ENCODE measurements at regions not wholly inside any gene's neighbourhood (a gene's known extent, or its start where the extent isn't known, plus 50 kb on each side); places are given as distances from the start of the nearest gene placed in this dataset.
A peak's percentile ranks its signal among the peaks of the same experiment; 100 is the strongest.

- TF ChIP-seq CHD1 (IDR thresholded peaks at IDR 0.05; ENCODE audit: low read depth, low read length) = no peak
- TF ChIP-seq SMC3 (IDR thresholded peaks at IDR 0.05; ENCODE audit: low read depth, low read length) = 0 out of 2 replicates have a peak, but pooled peaks have one; percentile 7
These were observed 166.8 kb upstream of the IVNS1ABP start (continued) for GRCh38 chr1:185483664-185484450.

GRCh38 chr1:185483217-185483616 lies 166.2 kb upstream of the IVNS1ABP start:
- Histone ChIP-seq H2AK9ac (replicated peaks; ENCODE audit: low read depth, low read length, poor library complexity) (no peak overlapping the region), H2BK5ac (ENCODE audit: low read depth, low read length, poor library complexity, severe bottlenecking) (peak overlapping the region; percentile 72), H3K14ac (replicated peaks; ENCODE audit: low read depth, low read length) (peak overlapping the region; percentile 80; the same call in 1 of the 2 replicates), H3K27ac (ENCODE audit: insufficient read depth, low read length) (no peak overlapping the region), H3K9me1 (ENCODE audit: insufficient read depth, low read length) (peaks cover 13% of the 10 kb centered on the region), H3K4me1 (ENCODE audit: control insufficient read depth, insufficient read depth, low read length) (peaks cover 8% of the 10 kb centered on the region; the same call in 1 of the 2 replicates), H3K36me3 (ENCODE audit: control insufficient read depth, insufficient read depth, low read length) (no peaks in the 10 kb centered on the region), H3K27me3 (ENCODE audit: control insufficient read depth, insufficient read depth, low read length) (no peaks in the 10 kb centered on the region; the same call in 1 of the 2 replicates), H3K79me1 (ENCODE audit: low read depth in 1 of 2, low read length in 2 of 2) (no peaks in the 10 kb centered on the region), H4K91ac (ENCODE audit: insufficient read depth, low read depth, low read length) (peak overlapping the region; percentile 89; the same call in 1 of the 2 replicates), H2BK120ac (ENCODE audit: low read depth, low read length) (peak overlapping the region; percentile 59), H3K4me3 (ENCODE audit: insufficient read depth, low read depth, low read length) (no peak overlapping the region), H3K56ac (ENCODE audit: extremely low read depth, insufficient read depth, low read length) (no peak overlapping the region), H2AFZ (replicated peaks; ENCODE audit: low read length, poor library complexity) (no peak overlapping the region), H3K4ac (ENCODE audit: low read depth, low read length) (peak overlapping the region; percentile 61), H3K9me3 (ENCODE audit: control insufficient read depth, insufficient read depth, low read length) (no peaks in the 10 kb centered on the region), H3K4me2 (ENCODE audit: low read depth, low read length) (no peak overlapping the region), H3K18ac (ENCODE audit: low read depth, low read length) (peak overlapping the region; percentile 87; the same call in 1 of the 2 replicates), H2BK20ac (ENCODE audit: low read depth, low read length) (peak overlapping the region; percentile 84), H2BK15ac (ENCODE audit: low read depth, low read length) (peak overlapping the region; percentile 33; the same call in 1 of the 3 replicates), H2AK5ac (ENCODE audit: low read depth, low read length) (no peak overlapping the region), H4K5ac (ENCODE audit: low read depth, low read length) (peak overlapping the region; percentile 52; the same call in 1 of the 2 replicates), H4K20me1 (ENCODE audit: insufficient read depth, low read length) (no peaks in the 10 kb centered on the region), H3K23ac (ENCODE audit: low read depth, low read length) (peak overlapping the region; percentile 77; the same call in 1 of the 2 replicates), H3K9ac (ENCODE audit: low read depth, low read length) (no peak overlapping the region), H4K8ac (ENCODE audit: low read depth in 2 of 2, low read length in 2 of 2) (peak overlapping the region; percentile 3 to 74; a peak in 3 of 4 replicates)
- ChIA-PET POLR2A (ENCODE audit: unreplicated experiment) (no interaction called here), CTCF (interaction anchor here (1.2 kb wide), 1 partner anchor 47 kb away, joined by 3 read pairs; no protein-coding TSS in a partner anchor)
- intact Hi-C loops (cut with micrococcal nuclease) (no loop called here), dilution Hi-C loops (cut with HindIII; ENCODE audit: low sequenced_read_pairs, unreplicated experiment) (no loop called here), in situ Hi-C loops (cut with MboI; ENCODE audit: low sequenced_read_pairs) (no loop called here)
- WGBS, 2 experiments (ENCODE audit: extremely low coverage in 2 of 2, insufficient read length in 1 of 2) = no CpG with 5 or more reads among the region's 1 CpG
- no peak for ATAC-seq (ENCODE audit: low read depth)
- no peak for DNase-seq
- TF ChIP-seq RAD21 (IDR thresholded peaks at IDR 0.05; ENCODE audit: low read length) (no peak), NFE2L2 (IDR thresholded peaks at IDR 0.05; ENCODE audit: low read depth, low read length) (no peak)
- BruUV-seq (replicated peaks) = no TSS peak

Measured in IMR-90 (cell line).